ENCODE measurements at regions not wholly inside any gene's neighbourhood (a gene's known extent, or its start where the extent isn't known, plus 50 kb on each side); places are given as distances from the start of the nearest gene placed in this dataset.
"Not testable (repeated sequence)": the region's sequence is repeated elsewhere in the genome, so short reads cannot be mapped to it uniquely, and the experiment has no call there.

DNA sequence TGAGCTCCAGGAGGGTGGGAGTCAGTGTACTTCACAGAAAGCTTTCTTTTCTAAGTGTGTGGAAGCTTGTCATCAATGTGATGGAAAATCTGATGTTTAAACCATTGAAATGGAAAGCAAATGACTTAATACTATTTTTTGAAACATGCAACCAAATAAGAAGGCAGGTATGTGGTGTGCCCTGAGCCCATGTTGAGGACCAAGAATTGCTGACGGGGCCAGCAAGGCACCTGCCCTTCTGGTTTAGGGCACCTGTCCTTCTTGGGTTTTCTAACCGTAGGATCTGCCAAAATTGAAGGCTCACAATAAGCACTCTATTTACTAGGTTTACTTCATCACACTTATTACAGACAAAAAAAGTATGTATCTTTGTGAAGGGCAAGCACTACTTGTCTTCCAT is 537.7 kb downstream of the SOCS6 start:
- DNase-seq (ENCODE audit: low read depth in 2 of 2), result no peak

DNA sequence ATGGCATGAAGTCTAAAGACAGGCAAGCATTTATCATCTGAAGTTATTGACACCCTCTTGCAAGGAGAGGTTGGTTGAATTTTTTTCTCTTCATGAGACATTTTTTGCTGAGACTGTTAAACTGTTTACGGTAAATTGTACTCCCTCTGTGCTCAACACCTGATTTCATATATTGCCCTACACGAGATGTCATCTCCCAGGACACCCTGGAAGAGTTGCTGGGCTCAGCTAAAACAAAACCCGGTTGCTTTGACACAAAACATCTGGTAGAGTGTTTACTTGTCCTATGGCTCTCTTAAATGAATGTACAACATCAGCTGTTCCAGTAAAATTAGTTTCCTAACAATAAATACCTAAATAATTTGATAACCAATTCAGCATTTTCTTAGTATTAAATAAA is 533.8 kb downstream of the SOCS6 start:
- no peak for DNase-seq (ENCODE audit: low read depth in 2 of 2)

DNA sequence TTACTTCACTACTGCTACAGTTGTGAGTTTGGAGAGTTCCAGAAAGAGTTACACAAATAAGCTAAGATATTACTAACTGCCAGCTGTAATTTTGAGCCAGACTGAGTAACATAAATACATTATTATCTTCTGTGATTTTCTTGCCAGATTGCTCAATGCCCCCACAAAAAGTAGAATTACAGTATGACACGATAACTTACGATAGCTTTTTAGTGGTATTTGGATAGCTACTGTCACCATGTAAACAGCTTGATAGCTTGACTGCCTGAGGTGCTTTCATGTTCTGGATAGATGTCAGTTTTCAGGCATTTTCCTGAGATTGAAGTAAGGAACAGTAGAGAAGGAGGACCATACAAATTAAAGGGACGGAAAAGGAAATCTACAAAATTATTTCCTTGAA is 533.3 kb downstream of the SOCS6 start:
- DNase-seq (ENCODE audit: low read depth in 2 of 2), result no peak

DNA sequence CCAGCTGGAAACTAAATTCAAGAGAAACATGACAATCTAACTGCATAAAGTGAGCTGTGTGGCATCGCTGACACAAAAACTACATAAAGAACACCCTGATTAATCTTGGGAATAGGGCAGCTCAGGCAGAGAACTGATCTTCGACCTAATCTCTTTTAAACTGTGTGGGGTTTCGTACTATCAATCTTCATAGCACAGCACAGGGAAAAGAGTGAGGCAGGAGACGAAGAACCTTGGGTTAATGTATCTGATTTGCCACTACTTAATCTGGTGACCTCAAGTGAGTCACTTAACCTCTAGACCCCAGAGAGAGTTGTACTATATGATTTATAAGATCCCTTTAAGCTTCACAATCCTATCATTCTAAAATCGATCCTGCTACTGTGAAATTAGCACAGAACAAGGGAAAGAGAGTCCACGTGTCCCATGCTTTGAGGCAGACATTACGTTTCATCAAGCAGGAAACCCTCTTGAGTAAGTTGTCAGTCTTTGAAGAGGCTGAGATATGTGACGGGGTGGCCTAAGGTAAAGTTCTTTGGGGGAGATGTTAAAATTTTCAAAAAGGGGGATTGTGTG is 519.7 kb downstream of the SOCS6 start:
- DNase-seq (ENCODE audit: low read depth in 2 of 2), result no peak

DNA sequence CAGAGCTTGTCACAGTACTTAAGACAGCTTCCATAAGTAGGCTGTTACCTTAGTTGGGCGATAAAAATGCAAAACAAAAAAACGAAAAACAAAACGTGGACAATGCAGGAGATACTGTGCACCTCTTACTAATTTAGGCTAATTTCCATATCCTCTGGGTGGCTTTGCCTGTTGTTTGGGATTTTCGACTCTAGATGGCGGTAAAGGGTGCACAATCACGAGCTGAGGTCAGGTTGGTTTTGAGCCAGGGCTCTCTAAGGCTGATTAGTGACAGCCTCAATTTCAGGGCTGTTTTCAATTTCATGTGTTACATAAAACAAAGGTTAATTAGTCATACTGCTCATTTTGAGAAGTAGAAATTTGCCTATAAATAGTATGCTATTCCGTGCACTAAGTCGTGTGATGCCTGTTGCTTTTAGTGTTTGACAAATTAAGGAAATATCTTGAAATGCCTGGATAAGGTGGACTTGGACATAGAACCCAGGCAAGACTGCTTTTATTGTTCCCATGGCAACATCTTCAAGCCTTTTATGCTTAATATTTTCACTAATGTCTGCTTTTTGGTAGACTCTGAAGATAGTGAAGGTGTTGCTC is 493.1 kb downstream of the SOCS6 start:
- DNase-seq (ENCODE audit: low read depth in 2 of 2), result peak; percentile 37 to 42

DNA sequence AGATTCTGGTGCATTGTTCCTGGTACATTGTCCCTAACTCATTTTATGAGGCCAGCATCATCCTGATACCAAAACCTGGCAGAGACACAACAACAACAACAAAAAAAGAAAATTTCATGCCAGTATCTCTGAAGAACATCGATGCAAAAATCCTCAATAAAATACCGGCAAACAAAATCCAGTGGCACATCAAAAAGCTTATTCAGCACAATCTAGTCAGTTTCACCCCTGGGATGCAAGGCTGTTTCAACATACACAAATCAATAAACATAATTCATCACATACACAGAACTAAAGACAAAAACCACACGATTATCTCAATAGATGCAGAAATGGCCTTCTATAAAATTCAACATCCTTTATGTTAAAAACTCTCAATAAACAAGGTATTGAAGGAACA is 477.4 kb downstream of the SOCS6 start:
- not testable (repeated sequence) for DNase-seq (ENCODE audit: low read depth in 2 of 2)

DNA sequence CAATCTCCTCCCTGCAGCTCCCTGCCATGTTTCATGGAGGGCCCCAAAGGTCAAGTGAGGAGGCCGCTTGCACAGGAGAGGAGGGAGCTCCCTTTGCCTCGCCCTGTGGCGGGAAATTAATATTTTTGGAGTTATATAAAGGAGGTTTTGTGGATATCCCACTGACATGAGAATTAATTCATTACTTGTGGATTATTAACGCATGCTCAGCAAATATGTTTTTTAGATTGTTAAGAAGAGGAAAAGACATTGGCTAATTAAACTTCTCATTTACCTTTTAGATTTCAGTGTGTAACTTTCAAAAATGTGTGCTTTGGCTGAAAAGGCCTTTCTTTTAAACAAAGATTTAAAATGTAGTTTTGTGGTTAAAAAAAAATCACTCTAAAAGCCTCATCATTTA is 474.0 kb downstream of the SOCS6 start:
- DNase-seq (ENCODE audit: low read depth in 2 of 2), result no peak

DNA sequence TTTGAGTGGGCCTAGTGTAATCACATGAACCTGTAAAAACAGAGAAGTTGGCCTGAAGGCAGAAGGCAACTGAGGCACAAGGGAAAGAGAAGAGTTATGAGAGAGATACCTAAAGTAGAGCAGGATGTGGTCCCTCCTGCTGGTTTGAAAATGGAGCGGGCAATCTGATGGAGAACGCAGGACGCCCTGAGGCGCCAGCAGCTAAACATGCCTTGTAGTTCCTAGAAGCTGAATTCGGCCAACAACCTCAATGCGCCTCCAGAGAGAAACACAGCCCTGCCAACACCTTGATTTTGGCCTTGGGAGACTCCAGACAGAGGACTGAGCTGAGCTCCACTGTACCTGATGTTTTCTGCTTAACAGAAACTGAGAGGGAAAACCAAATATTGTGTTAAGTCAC is 469.9 kb downstream of the SOCS6 start:
- no peak for DNase-seq (ENCODE audit: low read depth in 2 of 2)

DNA sequence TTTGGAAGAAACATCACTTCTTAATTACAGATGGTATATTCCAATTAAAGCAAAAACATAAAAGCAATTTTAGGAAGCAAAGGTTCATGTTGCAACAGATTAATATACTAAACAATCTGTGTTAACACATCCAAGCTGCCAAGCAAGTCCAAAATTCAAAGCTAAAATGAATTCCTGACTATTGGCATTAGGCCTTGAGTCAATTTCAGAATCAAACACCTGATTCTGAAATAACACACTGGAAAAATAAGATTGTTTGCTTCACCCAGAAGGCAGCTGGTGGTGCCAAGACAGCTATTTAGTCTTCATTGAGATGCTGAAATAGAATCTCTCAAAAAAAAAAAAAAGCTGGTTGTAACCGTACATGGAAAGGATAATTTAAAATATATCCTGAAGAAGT is 465.6 kb downstream of the SOCS6 start:
- DNase-seq (ENCODE audit: low read depth in 2 of 2), result no peak

DNA sequence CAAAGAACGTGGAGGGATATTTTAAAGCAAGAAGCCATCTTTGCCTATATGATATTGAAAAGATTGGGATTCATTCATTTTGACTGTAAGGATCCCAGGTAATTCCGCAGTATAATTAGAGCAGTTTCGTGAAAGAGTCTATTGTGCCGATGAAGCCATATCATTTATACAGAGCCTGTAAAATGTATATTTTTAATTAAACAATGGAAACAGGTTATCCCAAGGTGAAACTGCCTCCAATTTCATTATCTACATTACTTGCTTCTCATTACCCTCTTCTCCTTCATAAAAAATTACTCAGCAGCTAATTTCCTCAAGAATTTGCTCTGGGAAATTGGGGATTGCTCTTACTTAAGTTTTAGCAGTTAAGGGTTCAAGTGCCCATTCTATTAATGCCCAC is 444.1 kb downstream of the SOCS6 start:
- DNase-seq (ENCODE audit: low read depth in 2 of 2), result no peak

DNA sequence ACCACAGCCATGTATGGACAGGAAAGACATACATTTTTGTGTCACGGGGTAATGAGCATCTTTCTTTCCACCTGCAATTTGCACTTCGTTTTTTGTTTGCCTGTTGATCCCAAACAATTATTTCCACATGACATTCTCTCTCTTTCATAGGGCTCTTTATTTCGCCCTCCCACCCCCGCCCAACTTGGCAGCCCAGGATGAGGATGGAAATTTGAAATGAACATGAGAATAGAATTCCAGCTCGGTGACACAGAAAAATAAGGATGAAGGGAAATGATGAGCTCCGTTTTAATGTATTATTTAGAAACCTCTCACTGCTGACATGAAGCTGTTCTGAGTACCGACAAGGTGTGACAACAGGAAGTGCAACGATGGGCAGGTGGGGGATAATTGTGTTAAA is 443.3 kb downstream of the SOCS6 start:
- DNase-seq (ENCODE audit: low read depth in 2 of 2), result no peak

DNA sequence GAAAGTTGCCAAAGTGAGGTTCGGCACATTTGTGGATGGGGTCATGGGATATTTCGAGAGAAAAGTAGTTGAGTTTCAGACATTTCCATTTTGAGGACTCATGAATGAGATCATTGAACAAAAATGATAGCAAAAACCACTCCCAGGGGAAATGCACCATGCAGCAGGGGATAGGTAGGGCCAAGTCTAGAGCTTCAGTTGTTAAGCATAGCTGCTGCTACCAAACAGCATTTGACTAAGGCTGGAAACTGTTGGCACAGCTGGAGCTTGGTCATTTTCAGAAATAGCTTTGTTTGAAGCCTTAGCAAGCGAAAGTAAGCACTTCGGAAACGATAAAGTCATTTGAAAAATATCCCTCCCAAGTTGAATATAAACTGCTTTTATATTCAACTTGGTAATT is 431.8 kb downstream of the SOCS6 start:
- DNase-seq (ENCODE audit: low read depth in 2 of 2), result no peak

DNA sequence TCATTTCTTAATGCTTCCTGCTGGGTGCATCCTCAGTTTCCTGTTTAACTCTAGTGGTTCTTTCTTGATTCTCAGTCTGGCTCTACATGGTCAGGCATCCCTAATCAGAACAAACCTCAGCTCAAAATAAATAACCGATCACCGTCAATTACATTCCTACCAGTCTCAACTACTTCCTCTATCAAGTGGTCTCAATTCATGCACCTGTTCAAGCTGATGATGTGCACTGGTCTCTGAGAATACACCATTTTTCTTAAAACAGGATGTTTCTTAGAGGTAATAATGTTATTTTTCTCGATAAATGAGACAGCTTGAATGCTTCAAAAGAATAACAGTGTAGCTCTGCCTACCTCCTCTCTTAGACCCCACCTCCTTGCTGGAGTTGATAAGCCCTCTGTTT is 420.9 kb downstream of the SOCS6 start:
- no peak for DNase-seq (ENCODE audit: low read depth in 2 of 2)

DNA sequence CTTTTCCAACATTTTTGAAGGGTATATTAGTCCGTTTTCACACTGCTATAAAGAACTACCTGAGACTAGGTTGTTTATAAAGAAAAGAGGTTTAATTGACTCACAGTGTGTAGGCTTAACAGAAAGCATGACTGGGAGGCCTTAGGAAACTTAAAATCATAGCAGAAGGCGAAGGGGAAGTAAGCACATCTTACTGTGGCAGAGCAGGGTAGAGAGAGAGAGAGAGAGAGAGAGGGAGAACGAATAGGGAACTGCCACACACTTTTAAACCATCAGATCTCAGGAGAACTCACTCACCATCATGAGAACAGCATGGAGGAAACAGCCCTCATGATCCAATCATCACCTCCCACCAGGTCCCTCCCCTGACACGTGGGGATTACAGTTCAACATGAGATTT is 420.3 kb downstream of the SOCS6 start:
- DNase-seq (ENCODE audit: low read depth in 2 of 2), result no peak

DNA sequence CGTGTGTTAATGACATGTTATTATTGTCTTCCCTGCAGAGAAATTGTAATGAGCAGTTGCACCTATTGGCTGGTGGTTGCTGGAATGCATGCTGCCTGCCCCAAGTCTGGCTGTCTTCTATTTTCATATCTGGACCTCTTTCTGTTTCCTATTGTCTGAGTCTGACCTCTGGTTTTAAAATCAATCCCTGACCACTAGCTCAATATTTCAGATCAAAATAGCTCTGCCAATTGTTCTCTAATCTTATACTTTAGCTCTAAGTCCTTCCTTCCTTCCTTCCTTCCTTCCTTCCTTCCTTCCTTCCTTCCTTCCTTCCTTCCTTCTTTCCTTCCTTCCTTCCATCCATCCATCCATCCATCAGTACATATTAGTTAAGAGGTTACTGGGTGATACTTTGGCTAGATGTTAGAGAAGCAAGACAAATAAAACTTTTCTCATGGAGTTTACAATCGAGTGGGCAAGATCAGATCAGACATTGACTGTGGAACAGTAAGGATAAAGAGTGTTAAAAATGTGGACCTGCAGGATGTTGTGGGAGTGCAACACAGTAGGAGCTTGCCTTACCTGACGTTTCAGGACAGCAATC is 417.1 kb downstream of the SOCS6 start:
- no peak for DNase-seq (ENCODE audit: low read depth in 2 of 2)

DNA sequence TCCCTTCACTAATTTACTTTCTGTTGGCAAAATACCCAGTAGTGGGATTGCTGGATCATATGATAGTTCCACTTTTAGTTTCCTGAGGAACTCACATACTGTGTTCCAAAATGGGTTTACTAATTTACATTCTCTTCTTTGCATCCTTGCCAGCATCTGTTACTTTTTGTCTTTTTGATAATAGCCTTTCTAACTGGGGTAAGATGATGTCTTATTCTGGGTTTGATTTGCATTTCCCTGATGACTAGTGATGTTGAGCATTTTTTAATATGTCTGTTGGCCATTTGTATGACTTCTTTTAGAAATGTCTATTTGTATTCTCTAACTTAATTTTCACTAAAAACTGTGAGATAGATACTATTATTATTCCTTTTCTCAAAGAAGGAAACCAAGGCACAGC is 411.7 kb downstream of the SOCS6 start:
- DNase-seq (ENCODE audit: low read depth in 2 of 2), result no peak

DNA sequence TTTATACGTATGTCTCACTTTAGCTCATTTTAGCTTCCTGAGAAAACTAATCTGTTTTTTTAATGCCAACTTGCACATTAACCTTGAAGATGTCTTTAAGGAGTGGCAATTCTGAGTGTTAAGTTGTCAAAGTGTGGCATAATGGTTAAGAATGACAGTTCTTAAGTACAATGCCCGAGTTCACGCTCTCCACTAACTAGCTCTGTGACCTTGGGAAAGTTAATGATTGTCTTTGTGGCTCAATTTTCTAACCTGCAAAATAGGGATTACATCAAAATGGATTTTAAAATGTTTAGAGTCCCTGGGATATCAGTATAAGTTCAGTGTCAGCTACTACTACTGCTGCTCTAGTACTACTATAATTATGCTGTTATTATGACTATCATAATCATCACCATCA is 409.7 kb downstream of the SOCS6 start:
- DNase-seq (ENCODE audit: low read depth in 2 of 2), result no peak

DNA sequence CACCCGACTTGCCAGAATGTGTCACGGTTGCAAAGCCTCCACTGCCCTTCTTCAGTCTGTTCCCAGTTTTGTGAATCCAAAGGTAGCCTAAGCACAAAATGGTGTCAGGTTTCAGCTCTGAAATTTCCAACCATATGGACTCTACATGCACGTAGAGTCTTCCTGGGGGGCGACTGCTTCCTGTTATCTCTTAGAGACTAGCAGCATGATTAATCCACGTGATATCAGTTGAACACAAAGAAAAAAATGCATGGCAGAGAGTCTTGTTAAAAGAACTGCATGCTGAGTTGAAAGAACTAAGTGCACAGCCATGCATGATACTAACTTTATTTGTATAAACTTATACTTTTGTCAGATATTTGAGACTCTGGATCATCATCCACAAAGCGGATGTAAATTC is 404.4 kb downstream of the SOCS6 start:
- DNase-seq (ENCODE audit: low read depth in 2 of 2), result no peak

DNA sequence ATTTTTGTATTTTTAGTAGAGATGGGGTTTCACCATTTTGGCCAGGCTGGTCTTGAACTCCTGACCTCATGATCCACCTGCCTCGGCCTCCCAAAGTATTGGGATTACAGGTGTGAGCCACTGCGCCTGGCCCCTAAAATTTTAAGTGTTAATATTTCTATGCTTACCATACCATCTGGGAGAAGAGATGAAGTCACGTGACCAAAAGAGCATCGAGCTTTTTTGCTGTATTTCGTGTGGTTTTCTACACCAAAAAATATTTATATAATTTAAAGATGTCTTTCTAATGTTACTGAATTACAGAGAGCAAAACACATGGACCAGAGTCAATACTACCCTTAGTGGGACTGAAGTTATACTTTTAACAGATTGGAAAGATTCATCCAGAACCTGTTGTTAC is 400.9 kb downstream of the SOCS6 start:
- not testable (repeated sequence) for DNase-seq (ENCODE audit: low read depth in 2 of 2)

DNA sequence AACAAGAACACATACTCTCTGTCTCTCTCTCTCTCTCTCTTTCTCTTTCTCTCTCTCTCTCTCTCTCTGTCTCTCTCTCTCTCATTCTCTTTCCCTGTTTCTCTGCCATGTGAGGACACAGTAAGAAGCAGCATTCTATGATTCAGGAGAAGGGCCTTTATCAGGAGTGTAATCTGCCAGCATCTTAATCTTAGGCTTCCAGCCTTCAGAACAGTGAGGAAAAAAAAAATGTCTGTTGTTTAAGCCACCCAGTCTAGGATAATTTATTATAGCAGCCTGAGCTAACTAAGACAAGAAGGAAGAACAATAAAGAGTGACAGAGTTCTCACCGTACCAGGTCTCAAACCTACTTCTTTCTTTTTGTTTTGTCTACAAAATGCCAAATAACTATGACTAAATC is 399.4 kb downstream of the SOCS6 start:
- DNase-seq (ENCODE audit: low read depth in 2 of 2), result no peak

DNA sequence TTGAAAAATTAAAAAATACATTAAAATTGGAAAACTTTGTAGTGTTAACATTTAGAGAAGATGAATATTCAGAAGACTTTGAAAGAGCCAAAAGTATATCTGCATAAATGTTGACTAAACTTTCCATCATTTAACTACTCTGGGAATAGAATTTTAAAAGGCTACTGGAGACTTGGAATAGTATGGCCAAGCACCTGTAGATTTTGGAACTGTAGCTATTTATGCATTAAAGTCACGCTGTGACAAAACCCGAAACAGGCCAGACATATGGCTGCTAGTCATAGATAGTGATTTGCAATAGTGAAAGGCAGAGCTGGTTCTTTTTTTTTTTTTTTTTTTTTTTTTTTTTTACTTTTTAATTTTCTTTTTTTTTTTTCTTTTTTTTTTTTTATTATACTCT is 396.0 kb downstream of the SOCS6 start:
- DNase-seq (ENCODE audit: low read depth in 2 of 2), result no peak

DNA sequence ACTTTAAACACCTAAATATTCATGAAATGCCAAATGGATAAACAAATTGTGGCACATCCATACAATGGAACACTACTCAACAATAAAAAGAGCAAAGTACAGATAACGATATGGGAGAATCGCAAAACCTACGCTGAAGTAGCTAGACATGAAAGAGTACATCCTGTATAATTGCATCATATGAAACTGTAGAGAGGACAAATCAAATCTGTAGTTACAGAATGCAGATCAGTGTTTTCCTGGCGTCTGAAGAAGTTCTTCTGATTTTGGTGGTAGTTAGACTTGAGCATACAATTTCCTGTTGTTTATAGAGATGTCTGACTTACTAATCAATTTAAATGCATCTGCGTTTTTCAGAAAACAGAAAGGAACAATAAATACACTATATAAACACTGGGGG is 394.4 kb downstream of the SOCS6 start:
- DNase-seq (ENCODE audit: low read depth in 2 of 2), result no peak

DNA sequence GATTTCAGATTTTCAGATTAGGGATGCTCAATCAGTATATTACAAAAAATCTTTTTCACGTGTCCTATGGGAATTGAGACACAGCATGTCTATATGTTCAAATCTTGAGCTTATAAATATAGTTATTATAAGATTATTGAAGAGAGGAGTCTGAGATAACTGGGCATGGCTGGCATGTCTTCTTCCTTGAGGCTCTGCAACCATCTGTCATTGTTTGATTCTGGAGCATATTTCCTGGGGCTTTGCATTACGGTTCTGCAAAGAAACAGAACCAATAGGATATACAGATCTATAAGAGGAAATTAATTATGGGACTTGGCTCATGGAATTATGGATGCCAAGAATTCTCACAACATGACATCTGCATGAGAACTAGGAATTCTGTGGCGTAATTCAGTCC is 386.1 kb downstream of the SOCS6 start:
- no peak for DNase-seq (ENCODE audit: low read depth in 2 of 2)

DNA sequence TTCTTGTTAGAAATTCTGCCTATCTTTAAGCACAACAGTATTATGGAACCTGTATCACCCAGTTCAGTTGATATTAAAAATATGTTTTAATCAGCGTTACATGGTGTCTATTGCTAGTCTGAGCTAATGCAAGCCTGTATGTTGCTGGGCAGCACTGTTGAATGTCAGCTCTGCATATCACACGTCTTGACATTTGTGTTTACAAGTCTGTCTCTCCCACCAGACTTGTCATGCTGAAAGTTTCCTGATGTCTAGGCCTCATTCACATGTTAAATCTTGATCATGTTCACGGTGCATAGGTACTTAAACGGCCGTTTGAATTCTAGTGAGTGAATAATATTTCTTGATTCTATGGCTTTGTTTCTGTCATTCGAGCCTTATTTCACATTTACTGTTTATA is 385.0 kb downstream of the SOCS6 start:
- DNase-seq (ENCODE audit: low read depth in 2 of 2), result no peak
